ENCODE measurements at regions not wholly inside any gene's neighbourhood (a gene's known extent, or its start where the extent isn't known, plus 50 kb on each side); places are given as distances from the start of the nearest gene placed in this dataset.

GRCh38 chr7:65820287-65820950 lies 52.5 kb upstream of the VKORC1L1 start:
- intact Hi-C loops (cut with micrococcal nuclease): no loop called here
- H3K36me3 ChIP-seq: no peaks in the 10 kb centered on the region
- H3K4me1 ChIP-seq: no peaks in the 10 kb centered on the region
- H3K4me3 ChIP-seq: no peak overlapping the region
- H3K9me3 ChIP-seq (replicated peaks): no peaks in the 10 kb centered on the region
- DNase-seq: no peak
- no peak overlapping the region for H3K27ac ChIP-seq (replicated peaks)
- no peaks in the 10 kb centered on the region for H3K27me3 ChIP-seq (ENCODE audit: low read depth)
- TF ChIP-seq CTCF (IDR thresholded peaks at IDR 0.05; ENCODE audit: borderline replicate concordance): no peak
